Fibroblast of mammary gland (primary cell): ENCODE measurements at regions not wholly inside any gene's neighbourhood (a gene's known extent, or its start where the extent isn't known, plus 50 kb on each side); places are given as distances from the start of the nearest gene placed in this dataset.

ENCODE experiments used
- DNase-seq: peaks from one replicate; pipeline ENCODE4 v3.0.0-alpha.2; 2010; ENCODE audit warnings: low read depth
- H3K4me3 ChIP-seq: 2 replicates; pipeline ENCODE4 v1.5.1; 2011; ENCODE audit warnings: low read depth, mild to moderate bottlenecking, low read length, moderate library complexity; ENCODE audit not compliant: control insufficient read depth
- TF ChIP-seq, protein P1 (sequence below): conservative IDR thresholded peaks from 2 replicates; pipeline ENCODE4 v1.5.1; 2011; ENCODE audit warnings: low read depth, low read length, inconsistent platforms; ENCODE audit not compliant: control insufficient read depth, insufficient read depth

DNA sequence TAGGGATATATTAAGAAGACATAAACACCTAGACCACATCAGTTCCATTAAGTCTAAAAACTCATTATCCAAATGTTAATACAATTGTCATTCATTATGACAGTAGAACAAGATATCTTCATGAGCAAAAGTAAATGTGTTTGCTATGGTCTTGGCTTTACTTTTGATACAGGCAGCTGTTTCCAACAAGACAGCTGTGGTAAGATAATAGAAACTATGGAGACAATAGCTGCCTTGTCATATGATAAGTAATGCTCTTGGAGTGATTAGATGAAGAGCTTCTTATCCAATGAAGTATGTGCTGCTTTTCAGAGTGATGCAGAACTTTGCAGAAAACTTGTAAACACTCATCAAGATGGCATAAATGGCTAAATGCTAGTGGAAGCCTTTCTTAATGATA lies 1066.0 kb downstream of the FSTL5 start:
- no peak for DNase-seq
- TF ChIP-seq, protein P1, sequence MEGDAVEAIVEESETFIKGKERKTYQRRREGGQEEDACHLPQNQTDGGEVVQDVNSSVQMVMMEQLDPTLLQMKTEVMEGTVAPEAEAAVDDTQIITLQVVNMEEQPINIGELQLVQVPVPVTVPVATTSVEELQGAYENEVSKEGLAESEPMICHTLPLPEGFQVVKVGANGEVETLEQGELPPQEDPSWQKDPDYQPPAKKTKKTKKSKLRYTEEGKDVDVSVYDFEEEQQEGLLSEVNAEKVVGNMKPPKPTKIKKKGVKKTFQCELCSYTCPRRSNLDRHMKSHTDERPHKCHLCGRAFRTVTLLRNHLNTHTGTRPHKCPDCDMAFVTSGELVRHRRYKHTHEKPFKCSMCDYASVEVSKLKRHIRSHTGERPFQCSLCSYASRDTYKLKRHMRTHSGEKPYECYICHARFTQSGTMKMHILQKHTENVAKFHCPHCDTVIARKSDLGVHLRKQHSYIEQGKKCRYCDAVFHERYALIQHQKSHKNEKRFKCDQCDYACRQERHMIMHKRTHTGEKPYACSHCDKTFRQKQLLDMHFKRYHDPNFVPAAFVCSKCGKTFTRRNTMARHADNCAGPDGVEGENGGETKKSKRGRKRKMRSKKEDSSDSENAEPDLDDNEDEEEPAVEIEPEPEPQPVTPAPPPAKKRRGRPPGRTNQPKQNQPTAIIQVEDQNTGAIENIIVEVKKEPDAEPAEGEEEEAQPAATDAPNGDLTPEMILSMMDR = no peak
- no peak overlapping the region for H3K4me3 ChIP-seq

DNA sequence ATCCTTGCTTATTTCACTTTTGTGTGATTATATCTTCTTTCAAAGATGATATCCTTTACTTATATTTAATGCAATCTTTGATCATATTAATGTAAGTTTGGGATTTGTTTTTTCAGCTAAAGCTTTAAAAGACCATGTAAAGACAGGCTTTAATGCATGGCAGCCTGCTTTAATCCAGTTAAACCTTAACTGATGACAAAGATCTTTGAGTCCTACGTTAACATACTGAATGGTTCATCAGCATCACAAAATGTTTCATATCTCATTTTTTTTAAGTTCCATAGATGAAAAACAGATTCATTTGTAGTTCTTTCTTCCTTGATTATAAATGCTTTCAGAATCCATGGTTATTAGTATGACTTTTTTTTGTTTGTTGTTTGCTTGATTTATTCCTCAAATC lies 1102.8 kb downstream of the FSTL5 start:
- H3K4me3 ChIP-seq = no peak overlapping the region
- DNase-seq = no peak
- TF ChIP-seq, protein P1 = no peak
